ENCODE measurements at regions not wholly inside any gene's neighbourhood (a gene's known extent, or its start where the extent isn't known, plus 50 kb on each side); places are given as distances from the start of the nearest gene placed in this dataset.

- H2BK15ac ChIP-seq (ENCODE audit: low read length) = no peak overlapping the region
- H3K27ac ChIP-seq (ENCODE audit: low read depth, low read length) = no peak overlapping the region
- peaks cover 13 to 14% of the 10 kb centered on the region in 2 experiments for H3K9me3 ChIP-seq (ENCODE audit: insufficient read depth in 2 of 2, low read depth in 1 of 2, low read length in 1 of 2)
- TF ChIP-seq CHD2 (IDR thresholded peaks at IDR 0.05; ENCODE audit: low read length) (no peak), POU5F1 (IDR thresholded peaks at IDR 0.05; ENCODE audit: low read depth, low read length) (no peak), POLR2AphosphoS5 (IDR thresholded peaks at IDR 0.05; ENCODE audit: low read depth, low read length) (no peak), TAF7 (optimal IDR thresholded peaks at IDR 0.05; ENCODE audit: borderline replicate concordance, low read depth, low read length) (no peak), CBX5 (IDR thresholded peaks at IDR 0.05; ENCODE audit: low read depth, low read length) (no peak), ZNF274 (IDR thresholded peaks at IDR 0.05; ENCODE audit: borderline replicate concordance, extremely low read depth, low read length) (no peak), GABPA (IDR thresholded peaks at IDR 0.05; ENCODE audit: borderline replicate concordance, insufficient read depth, low read length) (no peak), KDM5A (IDR thresholded peaks at IDR 0.05; ENCODE audit: low read length) (no peak), JUND (IDR thresholded peaks at IDR 0.05; ENCODE audit: low read length) (no peak), EGR1 (IDR thresholded peaks at IDR 0.05; ENCODE audit: borderline replicate concordance, low read depth, low read length) (no peak), SUZ12 (IDR thresholded peaks at IDR 0.05; ENCODE audit: low read length) (no peak), SRF (IDR thresholded peaks at IDR 0.05; ENCODE audit: low read depth, low read length) (no peak), SP4 (IDR thresholded peaks at IDR 0.05; ENCODE audit: low read length) (no peak), SAP30 (IDR thresholded peaks at IDR 0.05; ENCODE audit: insufficient read depth, insufficient replicate concordance, low read length) (no peak), KDM1A (IDR thresholded peaks at IDR 0.05; ENCODE audit: borderline replicate concordance, low read length) (no peak)
- no peak overlapping the region for H3K4me2 ChIP-seq (ENCODE audit: insufficient read depth in 1 of 2, low read depth in 2 of 2, low read length in 2 of 2)
- peak overlapping the region; percentile 34; the same call in 1 of the 2 replicates for H3K18ac ChIP-seq (ENCODE audit: extremely low read depth, low read length)
- DNase-seq (ENCODE audit: low read depth in 1 of 2, low spot score in 2 of 2) (no peak), FAIRE-seq (no peak)
- ChIA-PET CTCF (ENCODE audit: partially characterized antibody) (interaction anchor here (0.6 to 5.3 kb wide), 6 partner anchors 9 to 338 kb away, joined by 3 to 30 read pairs (median 4); no protein-coding TSS in a partner anchor), POLR2A (ENCODE audit: partially characterized antibody) (interaction anchor here (1.2 kb wide), 1 partner anchor 19 kb away, joined by 3 read pairs; no protein-coding TSS in a partner anchor)
- no peak overlapping the region for H3K56ac ChIP-seq (replicated peaks; ENCODE audit: insufficient read length, low read depth, low read length)
- H3K36me3 ChIP-seq (ENCODE audit: control insufficient read depth in 2 of 4, insufficient read depth in 4 of 4, low read length in 3 of 4) = no peaks in the 10 kb centered on the region; a peak in 2 of 8 replicates
- no peaks in the 10 kb centered on the region for H3K23me2 ChIP-seq (ENCODE audit: low read depth, low read length)
- no peak overlapping the region for H2AFZ ChIP-seq (ENCODE audit: low read length)
- H3K79me2 ChIP-seq (ENCODE audit: control insufficient read depth in 1 of 2, insufficient read depth in 2 of 2, low read length in 2 of 2) = no peaks in the 10 kb centered on the region
- no peaks in the 10 kb centered on the region for H3K79me1 ChIP-seq (ENCODE audit: low read depth, low read length)
- peaks cover 5 to 29% (median 15%) of the 10 kb centered on the region in 4 experiments for H3K4me1 ChIP-seq (replicated peaks in 1 of 4; ENCODE audit: control insufficient read depth in 3 of 4, insufficient read depth in 4 of 4, low read length in 3 of 4)
- H4K91ac ChIP-seq (replicated peaks; ENCODE audit: insufficient read length, low read length) = peak overlapping the region; percentile 84
- H4K20me1 ChIP-seq (replicated peaks in 1 of 2; ENCODE audit: control insufficient read depth in 1 of 2, insufficient read depth in 2 of 2, low read length in 2 of 2) = no peaks in the 10 kb centered on the region
- H4K5ac ChIP-seq (ENCODE audit: insufficient read length, low read depth, low read length) = no peak overlapping the region
- H3K9ac ChIP-seq (replicated peaks in 1 of 4; ENCODE audit: extremely low read depth in 1 of 4, low read depth in 3 of 4, low read length in 3 of 4) = no peak overlapping the region
- no peak overlapping the region; the same call in 1 of the 2 replicates for H2BK12ac ChIP-seq (ENCODE audit: low read depth, low read length)
- peak overlapping the region; percentile 45 for H2BK120ac ChIP-seq (replicated peaks; ENCODE audit: low read depth, low read length)
- H2AK5ac ChIP-seq (ENCODE audit: low read depth, low read length) = 0 out of 2 replicates have a peak overlapping the region, but pooled peaks have one; percentile 8
- WGBS, 2 experiments (ENCODE audit: extremely low coverage in 1 of 2, insufficient coverage in 1 of 2, insufficient read length in 1 of 2, insufficient replicate concordance in 2 of 2, low coverage in 1 of 2, low lambda C conversion rate in 2 of 2, missing lambda C conversion rate in 1 of 2) = 95% methylated on average over 2 of the region's 2 CpGs; no CpG with 5 or more reads in 1 of the 2 experiments
- 0 out of 2 replicates have a peak overlapping the region, but pooled peaks have one; percentile 64 for H2BK20ac ChIP-seq (ENCODE audit: low read length)
- H3K4me3 ChIP-seq (ENCODE audit: extremely low read depth in 1 of 4, insufficient read depth in 2 of 4, low read depth in 3 of 4, low read length in 4 of 4) = no peak overlapping the region
- H3K4ac ChIP-seq (replicated peaks; ENCODE audit: insufficient read length, low read depth, low read length) = no peak overlapping the region
- peak overlapping the region; percentile 8; the same call in 1 of the 2 replicates for H2BK5ac ChIP-seq (ENCODE audit: low read depth, low read length)
- H3K14ac ChIP-seq (ENCODE audit: insufficient read length) = no peak overlapping the region
- H3K23ac ChIP-seq (ENCODE audit: insufficient read length) = no peak overlapping the region
- no peak overlapping the region for H4K8ac ChIP-seq (ENCODE audit: extremely low read depth, insufficient read depth, low read length)
- H3K27me3 ChIP-seq (replicated peaks in 1 of 4; ENCODE audit: control insufficient read depth in 3 of 4, extremely low read depth in 1 of 4, insufficient read depth in 3 of 4, low read length in 3 of 4) = no peaks in the 10 kb centered on the region
Observed at GRCh38 chr2:39517102-39517436, 80.0 kb upstream of the MAP4K3 start.

Data from H1 (cell line).